ENCODE measurements at regions not wholly inside any gene's neighbourhood (a gene's known extent, or its start where the extent isn't known, plus 50 kb on each side); places are given as distances from the start of the nearest gene placed in this dataset.

GRCh38 chr1:96544051-96544830 lies 177.3 kb upstream of the PTBP2 start:
- TF ChIP-seq ZSCAN18 (tag by site-specific recombination; IDR thresholded peaks at IDR 0.05) (no peak), PBX3 (CRISPR knock-in tag; IDR thresholded peaks at IDR 0.05) (no peak), KLF10 (tag by site-specific recombination; IDR thresholded peaks at IDR 0.05) (no peak), ZBTB17 (tag by site-specific recombination; IDR thresholded peaks at IDR 0.05) (no peak), KLF16 (tag by site-specific recombination; IDR thresholded peaks at IDR 0.05) (no peak), GLIS2 (tag by site-specific recombination; IDR thresholded peaks at IDR 0.05) (no peak), ZBTB1 (tag by site-specific recombination; IDR thresholded peaks at IDR 0.05) (no peak), ZNF335 (tag by site-specific recombination; conservative IDR thresholded peaks at IDR 0.05) (no peak), TRIM28 (IDR thresholded peaks at IDR 0.05; ENCODE audit: borderline replicate concordance, low read length) (no peak), ZNF521 (tag by site-specific recombination; IDR thresholded peaks at IDR 0.05) (no peak)

Data from HEK293 (cell line).